ENCODE measurements at regions not wholly inside any gene's neighbourhood (a gene's known extent, or its start where the extent isn't known, plus 50 kb on each side); places are given as distances from the start of the nearest gene placed in this dataset.
A peak's percentile ranks its signal among the peaks of the same experiment; 100 is the strongest.
"Not testable (repeated sequence)": the region's sequence is repeated elsewhere in the genome, so short reads cannot be mapped to it uniquely, and the experiment has no call there.

- no peak for DNase-seq
Observed at GRCh38 chr2:16058747-16059358, 118.5 kb downstream of the MYCN start.

DNA sequence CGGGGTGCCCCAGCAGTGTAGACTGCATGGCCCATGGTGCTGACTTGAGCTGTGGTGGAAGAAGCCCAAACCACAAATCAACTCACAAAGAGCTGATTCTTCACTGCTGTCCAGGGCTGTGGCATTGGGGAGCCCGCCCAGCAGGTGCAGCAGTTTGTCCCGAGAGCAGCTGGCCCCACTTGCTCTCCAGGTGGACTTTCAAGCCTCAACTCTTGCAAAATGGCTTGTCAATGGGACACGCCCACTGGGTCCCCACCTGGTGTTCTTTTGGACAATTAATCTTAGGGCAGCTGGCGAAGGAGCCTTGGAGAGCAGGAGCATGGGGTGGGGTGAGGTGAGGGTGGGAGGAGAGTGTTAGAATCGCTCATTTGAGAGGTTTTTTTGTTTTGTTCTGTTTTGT, 117.9 kb downstream of the MYCN start:
- DNase-seq, result no peak

DNA sequence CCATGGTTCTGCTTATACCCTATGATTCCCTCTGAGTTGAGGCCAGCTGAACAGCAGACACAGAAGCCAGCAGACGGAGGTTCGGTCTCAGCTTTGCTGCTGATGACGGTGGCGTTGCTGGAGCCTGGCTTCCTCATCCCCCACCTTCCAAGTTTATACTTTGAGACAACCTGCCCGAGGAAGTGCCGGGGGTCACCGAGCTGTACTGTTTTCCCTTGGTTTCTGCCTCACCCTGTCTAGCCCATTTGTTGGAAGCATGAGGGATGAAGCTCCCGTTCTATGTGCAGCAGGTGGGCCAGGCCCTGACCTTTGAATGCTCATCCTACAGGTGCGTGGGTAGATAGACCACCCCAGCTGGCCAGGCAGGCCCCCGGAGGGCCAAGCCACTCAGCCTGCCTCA, 117.3 kb downstream of the MYCN start:
- no peak for DNase-seq

GRCh38 chr2:16055848-16056580, 115.7 kb downstream of the MYCN start:
- peak; percentile 61 for DNase-seq

DNA sequence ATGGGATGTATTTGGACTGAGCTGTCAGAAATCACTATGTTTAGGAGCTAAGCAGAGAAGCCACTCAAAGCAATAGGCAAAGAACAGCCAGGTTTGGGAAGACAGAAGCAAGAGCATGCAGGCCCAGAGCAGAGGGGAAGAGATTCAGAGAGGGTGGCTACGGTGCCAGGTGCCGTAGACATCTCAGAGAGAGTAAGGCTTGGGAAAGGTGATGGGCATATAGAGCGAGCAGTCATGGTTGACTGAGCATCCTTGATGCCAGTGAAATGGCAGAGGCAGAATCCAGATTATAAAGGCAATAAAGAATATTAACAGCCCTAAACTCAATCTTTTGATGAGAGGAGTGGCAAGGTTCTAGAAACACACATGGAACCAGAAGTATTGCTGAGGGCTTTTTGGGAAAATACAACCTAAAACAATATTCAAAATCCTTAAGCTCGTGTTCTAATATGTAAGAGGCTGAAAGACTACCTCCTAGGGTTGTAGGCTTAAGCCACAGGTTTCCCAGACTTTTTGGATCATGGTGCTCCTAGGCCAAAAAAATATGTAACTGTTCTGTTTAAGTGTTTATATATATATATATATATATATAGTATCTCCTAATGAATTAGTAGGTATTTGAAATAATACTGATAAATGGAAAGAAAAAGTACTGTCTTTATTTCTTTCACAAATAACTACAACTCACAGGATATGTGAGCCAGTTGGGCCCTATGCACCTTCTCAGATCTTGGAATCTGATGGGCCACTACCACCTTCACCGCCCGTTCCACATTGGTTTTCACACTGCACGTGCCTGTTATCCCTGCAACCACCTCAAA, 113.3 kb downstream of the MYCN start:
- DNase-seq, result no peak

DNA sequence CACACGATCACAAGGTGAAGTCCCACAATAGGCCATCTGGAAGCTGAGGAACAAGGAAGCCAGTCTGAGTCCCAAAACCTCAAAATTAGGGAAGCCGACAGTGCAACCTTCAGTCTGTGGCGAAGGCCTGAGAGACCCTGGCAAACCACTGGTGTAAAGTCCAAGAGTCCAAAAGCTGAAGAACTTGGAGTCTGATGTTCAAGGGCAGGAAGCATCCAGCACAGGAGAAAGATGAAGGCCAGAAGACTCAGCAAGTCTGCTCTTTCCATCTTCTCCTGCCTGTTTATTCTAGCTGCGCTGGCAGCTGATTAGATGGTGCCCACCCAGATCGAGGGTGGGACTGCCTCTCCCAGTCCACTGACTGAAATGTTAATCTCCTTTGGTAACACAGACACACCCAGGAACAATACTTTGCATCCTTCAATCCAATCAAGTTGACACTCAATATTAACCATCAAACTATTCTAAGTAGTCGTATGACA, 112.3 kb downstream of the MYCN start:
- DNase-seq, result not testable (repeated sequence)

DNA sequence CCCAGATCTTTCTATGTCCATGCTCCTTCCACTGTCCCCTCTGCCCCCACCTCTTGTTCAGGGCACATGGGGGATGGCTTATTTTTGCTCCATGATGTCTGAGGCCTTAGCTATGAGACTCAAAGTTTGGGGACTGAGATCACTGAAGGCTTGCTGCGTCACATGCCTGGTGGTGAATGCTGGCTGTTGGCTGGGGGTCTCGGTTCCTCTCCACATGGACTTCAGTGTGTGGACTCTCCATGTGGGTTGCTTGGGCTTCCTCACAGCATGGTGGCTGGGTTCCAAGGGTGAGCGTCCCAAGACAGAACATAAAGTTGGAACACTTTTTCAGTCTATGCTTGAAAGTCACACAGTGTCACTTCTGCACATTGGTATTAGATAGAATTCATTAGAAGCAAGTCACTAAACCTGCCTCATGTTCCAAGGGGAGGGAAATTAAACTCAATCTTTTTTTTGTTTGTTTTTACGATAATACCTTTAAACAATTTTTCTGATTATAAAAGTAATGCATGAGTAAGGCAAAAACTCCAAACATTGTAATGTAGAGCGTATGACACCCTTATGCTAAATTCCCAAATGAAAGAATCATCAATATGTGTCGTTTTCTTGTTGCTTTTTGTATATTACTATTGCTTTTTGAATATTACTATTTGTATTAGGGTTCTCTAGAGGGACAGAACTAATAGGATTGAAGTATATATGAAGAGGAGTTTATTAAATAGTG, 111.7 kb downstream of the MYCN start:
- DNase-seq, result no peak

GRCh38 chr2:16050908-16051489, 110.6 kb downstream of the MYCN start:
- no peak for DNase-seq

DNA sequence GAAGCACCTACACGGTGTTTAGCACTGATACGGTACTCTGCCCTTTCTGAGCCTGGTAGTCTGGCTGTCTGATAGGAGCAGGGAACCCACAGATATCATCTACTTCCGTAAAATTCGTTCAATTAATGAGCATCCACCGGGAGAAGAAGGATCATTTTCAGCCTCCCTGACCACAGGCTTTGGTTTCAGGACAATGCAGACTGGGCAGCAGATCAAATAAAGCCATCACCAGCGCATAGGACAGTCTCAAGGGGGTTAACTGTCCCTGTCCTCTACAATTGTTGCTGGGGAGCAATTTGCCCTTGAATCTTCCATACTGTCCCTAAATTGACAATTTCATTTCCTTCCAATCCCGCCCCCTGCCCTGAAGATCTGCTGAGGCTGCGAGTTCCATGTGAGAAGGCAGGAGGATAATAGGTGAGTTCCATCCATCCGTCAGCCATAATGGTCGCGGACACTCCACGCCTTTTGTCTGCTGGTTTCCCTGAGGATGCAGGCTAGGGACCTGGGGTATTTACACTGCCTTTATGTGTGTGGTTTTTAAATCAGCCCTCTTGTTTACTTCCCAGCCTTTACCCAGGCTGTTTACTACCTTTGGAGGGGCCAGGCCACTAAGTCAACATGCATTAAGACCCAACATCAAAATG, 110.0 kb downstream of the MYCN start:
- DNase-seq, result no peak

GRCh38 chr2:16049406-16049805, 109.1 kb downstream of the MYCN start:
- DNase-seq, result no peak

- no peak for DNase-seq
Observed at GRCh38 chr2:16048466-16048865, 108.1 kb downstream of the MYCN start.

DNA sequence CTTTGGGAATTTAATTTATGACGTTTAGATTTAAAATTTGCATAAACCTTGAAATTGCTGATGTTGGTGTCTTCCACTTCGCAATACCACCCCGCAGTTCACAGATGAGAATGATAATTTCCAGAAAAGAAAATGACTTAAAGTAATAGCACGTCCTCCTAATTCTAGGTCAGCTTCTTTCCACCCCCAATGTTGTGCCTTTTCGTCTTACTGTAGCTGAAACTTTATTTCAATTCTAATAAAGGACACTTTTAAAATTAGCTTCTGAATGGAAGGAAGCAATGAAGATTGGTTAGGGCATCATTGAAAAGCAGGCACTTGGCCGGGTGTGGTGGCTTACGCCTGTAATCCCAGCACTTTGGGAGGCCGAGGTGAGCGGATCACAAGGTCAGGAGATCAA, 107.4 kb downstream of the MYCN start:
- DNase-seq, result no peak

- DNase-seq, result no peak
Observed at GRCh38 chr2:16046649-16047048, 106.3 kb downstream of the MYCN start.

GRCh38 chr2:16045653-16046352, 105.5 kb downstream of the MYCN start:
- DNase-seq, result no peak

- DNase-seq, result no peak
Observed at GRCh38 chr2:16044946-16045456, 104.7 kb downstream of the MYCN start.

GRCh38 chr2:16043627-16044026, 103.3 kb downstream of the MYCN start:
- DNase-seq, result no peak

DNA sequence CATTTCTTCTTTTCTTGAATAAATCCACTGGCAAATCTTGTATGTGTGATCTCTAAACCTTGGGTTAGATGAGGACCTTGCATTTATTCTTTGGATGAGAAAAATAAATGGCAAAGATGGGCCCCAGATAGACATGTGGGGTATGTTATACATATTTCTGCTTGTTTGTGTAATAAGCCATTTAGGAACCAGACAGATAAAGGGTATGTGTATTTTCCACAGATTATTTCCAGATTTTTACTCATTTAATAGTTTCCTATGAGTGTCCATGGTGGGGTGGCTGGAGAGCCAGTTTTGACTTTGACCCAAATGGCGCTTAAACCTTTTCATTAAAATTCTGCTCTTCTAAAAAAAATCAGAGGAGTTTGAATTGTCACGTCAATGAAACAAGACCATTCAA, 102.8 kb downstream of the MYCN start:
- DNase-seq, result no peak

GRCh38 chr2:16042201-16042700, 101.9 kb downstream of the MYCN start:
- no peak for DNase-seq

GRCh38 chr2:16040271-16041010, 100.1 kb downstream of the MYCN start:
- DNase-seq, result no peak

GRCh38 chr2:16039823-16040222, 99.5 kb downstream of the MYCN start:
- no peak for DNase-seq
